HUES64 (cell line): ENCODE measurements at regions not wholly inside any gene's neighbourhood (a gene's known extent, or its start where the extent isn't known, plus 50 kb on each side); places are given as distances from the start of the nearest gene placed in this dataset.

Source experiments
- H3K27ac ChIP-seq: 2 replicates; pipeline ENCODE4 v1.7.0; 2013; ENCODE audit warnings: low read depth, low read length, inconsistent platforms
- H3K27me3 ChIP-seq: 2 replicates; pipeline ENCODE4 v1.6.1; 2013; ENCODE audit warnings: mild to moderate bottlenecking, low read length; ENCODE audit not compliant: insufficient read depth
- H3K36me3 ChIP-seq: 2 replicates; pipeline ENCODE4 v1.6.1; 2013; ENCODE audit warnings: mild to moderate bottlenecking, low read length; ENCODE audit not compliant: insufficient read depth
- H3K4me1 ChIP-seq: 2 replicates; pipeline ENCODE4 v1.6.1; 2013; ENCODE audit warnings: mild to moderate bottlenecking, low read length, moderate library complexity; ENCODE audit not compliant: insufficient read depth
- H3K4me3 ChIP-seq: 2 replicates; pipeline ENCODE4 v1.5.1; 2013; ENCODE audit warnings: mild to moderate bottlenecking, low read length, moderate library complexity
- H3K9ac ChIP-seq: 2 replicates; pipeline ENCODE4 v1.6.1; 2013; ENCODE audit warnings: mild to moderate bottlenecking, low read depth, low read length
- H3K9me3 ChIP-seq: 2 replicates; pipeline ENCODE4 v1.6.1; 2013; ENCODE audit warnings: low read depth, low read length; ENCODE audit not compliant: insufficient read depth
- WGBS: fragments of 150-250, 120-280 bp; methylation state at CpG from one replicate; pipeline ENCODE4 v1.1.7; 2013; ENCODE audit warnings: missing lambda C conversion rate; 5-methylcytosine and 5-hydroxymethylcytosine counted together

DNA sequence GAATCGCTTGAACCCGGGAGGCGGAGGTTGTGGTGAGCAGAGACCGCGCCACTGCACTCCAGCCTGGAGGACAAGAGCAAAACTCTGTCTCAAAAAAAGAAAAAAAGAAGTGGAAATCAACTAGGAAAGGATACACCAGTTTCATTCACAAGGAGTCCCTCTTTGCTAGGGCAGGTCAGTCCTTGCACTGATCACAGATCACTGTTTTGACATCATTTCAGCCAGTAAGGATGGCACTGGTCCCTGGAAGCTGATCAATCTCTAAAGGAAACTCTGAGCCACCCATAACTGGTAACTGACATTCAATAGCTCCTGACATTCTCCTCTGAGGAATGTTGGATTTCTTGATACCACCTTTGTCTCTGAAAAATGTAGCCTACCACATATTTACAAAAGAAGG lies 243.1 kb upstream of the SLC35B3 start:
- 95% methylated on average over 5 of the region's 5 CpGs for WGBS

DNA sequence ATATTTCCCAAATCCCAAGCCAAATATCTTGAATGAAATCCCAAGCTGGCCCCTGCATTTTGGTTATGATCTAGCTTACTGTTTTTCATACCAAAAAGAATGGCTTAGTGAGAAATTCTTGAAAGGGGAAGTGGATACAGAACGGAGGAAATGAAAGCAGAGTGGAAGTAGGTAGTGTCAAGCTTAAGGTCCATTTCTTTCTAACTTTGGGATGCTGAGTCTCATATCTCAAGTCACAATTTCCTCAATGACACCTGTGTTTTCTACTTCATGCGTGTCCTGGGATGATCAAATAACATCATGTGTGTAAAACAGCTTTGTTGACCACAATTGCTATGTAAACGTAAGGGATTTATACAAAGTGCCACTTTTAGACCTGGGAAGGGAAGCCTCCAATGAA lies 238.8 kb upstream of the SLC35B3 start:
- Histone ChIP-seq H3K4me3 (no peak overlapping the region), H3K9me3 (no peaks in the 10 kb centered on the region), H3K27ac (no peak overlapping the region), H3K9ac (no peak overlapping the region), H3K27me3 (no peaks in the 10 kb centered on the region), H3K4me1 (no peaks in the 10 kb centered on the region), H3K36me3 (no peaks in the 10 kb centered on the region)
- 95% methylated on average over 3 of the region's 3 CpGs for WGBS

More for the DNA sequence above, 243.1 kb upstream of the SLC35B3 start:
- H3K27ac ChIP-seq = no peak overlapping the region
- H3K4me1 ChIP-seq = no peaks in the 10 kb centered on the region
- H3K9me3 ChIP-seq = no peaks in the 10 kb centered on the region
- no peak overlapping the region for H3K4me3 ChIP-seq
- no peak overlapping the region for H3K9ac ChIP-seq
- H3K27me3 ChIP-seq = no peaks in the 10 kb centered on the region
- H3K36me3 ChIP-seq = no peaks in the 10 kb centered on the region

DNA sequence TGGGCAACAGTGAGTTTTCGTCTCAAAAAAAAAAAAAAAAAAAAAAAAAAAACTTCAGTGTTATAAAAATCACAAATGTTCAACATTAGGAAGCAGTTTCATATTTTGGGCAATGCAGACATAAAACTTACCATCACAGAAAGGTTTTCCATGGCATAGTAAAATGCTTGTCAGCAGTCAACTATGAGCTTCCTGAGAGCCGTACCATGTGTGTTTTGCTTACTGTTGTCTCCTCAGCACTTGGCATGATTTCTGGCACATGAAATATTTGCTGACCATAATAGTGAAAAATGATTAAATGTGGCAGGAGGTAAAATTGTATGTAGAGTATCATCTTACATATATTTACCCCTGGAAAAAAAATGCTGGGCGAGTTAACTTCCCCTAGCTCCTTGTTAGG lies 237.5 kb upstream of the SLC35B3 start:
- Histone ChIP-seq H3K4me1 (no peaks in the 10 kb centered on the region), H3K9ac (no peak overlapping the region), H3K27ac (no peak overlapping the region), H3K9me3 (no peaks in the 10 kb centered on the region), H3K4me3 (no peak overlapping the region), H3K27me3 (no peaks in the 10 kb centered on the region), H3K36me3 (no peaks in the 10 kb centered on the region)
- WGBS = 97% methylated on average over 2 of the region's 3 CpGs

GRCh38 chr6:8670792-8671191 lies 235.4 kb upstream of the SLC35B3 start:
- WGBS = 100% methylated on average over 1 of the region's 1 CpG
- H3K9ac ChIP-seq = no peak overlapping the region
- H3K9me3 ChIP-seq = no peaks in the 10 kb centered on the region
- no peaks in the 10 kb centered on the region for H3K4me1 ChIP-seq
- H3K36me3 ChIP-seq = no peaks in the 10 kb centered on the region
- no peak overlapping the region for H3K4me3 ChIP-seq
- no peak overlapping the region for H3K27ac ChIP-seq
- no peaks in the 10 kb centered on the region for H3K27me3 ChIP-seq

GRCh38 chr6:8664700-8665099 lies 229.4 kb upstream of the SLC35B3 start:
- Histone ChIP-seq H3K36me3 (no peaks in the 10 kb centered on the region), H3K4me3 (no peak overlapping the region), H3K27me3 (no peaks in the 10 kb centered on the region), H3K27ac (no peak overlapping the region), H3K9me3 (no peaks in the 10 kb centered on the region), H3K9ac (no peak overlapping the region), H3K4me1 (no peaks in the 10 kb centered on the region)
- WGBS = 98% methylated on average over 3 of the region's 3 CpGs

DNA sequence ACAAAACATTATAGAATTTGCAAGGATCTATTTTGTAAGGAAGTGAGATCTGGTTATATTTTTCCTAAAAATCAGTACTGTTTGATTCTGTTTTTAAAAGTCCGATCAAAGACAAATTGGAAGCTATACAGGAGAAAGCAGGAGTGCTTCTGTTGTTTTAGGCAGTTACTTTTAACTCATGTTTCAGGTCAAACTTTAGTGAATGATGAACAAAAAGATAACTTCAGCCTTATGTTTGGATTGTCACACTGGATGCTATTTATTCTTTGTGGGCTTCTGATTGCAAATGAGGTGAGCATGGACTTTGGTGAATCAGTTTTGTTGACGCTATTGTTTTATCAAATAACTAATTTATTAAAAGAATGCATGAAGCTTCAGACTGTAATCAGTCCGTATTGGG lies 228.7 kb upstream of the SLC35B3 start:
- no peaks in the 10 kb centered on the region for H3K4me1 ChIP-seq
- no peak overlapping the region for H3K27ac ChIP-seq
- H3K9ac ChIP-seq = no peak overlapping the region
- H3K4me3 ChIP-seq = no peak overlapping the region
- no peaks in the 10 kb centered on the region for H3K27me3 ChIP-seq
- H3K36me3 ChIP-seq = no peaks in the 10 kb centered on the region
- no peaks in the 10 kb centered on the region for H3K9me3 ChIP-seq
- 90% methylated on average over 2 of the region's 3 CpGs for WGBS

- H3K9me3 ChIP-seq = no peaks in the 10 kb centered on the region
- H3K9ac ChIP-seq = no peak overlapping the region
- 98% methylated on average over 3 of the region's 6 CpGs for WGBS
- no peaks in the 10 kb centered on the region for H3K36me3 ChIP-seq
- H3K4me3 ChIP-seq = no peak overlapping the region
- H3K27me3 ChIP-seq = no peaks in the 10 kb centered on the region
- no peak overlapping the region for H3K27ac ChIP-seq
- no peaks in the 10 kb centered on the region for H3K4me1 ChIP-seq
Observed at GRCh38 chr6:8659404-8660189, 224.3 kb upstream of the SLC35B3 start.

DNA sequence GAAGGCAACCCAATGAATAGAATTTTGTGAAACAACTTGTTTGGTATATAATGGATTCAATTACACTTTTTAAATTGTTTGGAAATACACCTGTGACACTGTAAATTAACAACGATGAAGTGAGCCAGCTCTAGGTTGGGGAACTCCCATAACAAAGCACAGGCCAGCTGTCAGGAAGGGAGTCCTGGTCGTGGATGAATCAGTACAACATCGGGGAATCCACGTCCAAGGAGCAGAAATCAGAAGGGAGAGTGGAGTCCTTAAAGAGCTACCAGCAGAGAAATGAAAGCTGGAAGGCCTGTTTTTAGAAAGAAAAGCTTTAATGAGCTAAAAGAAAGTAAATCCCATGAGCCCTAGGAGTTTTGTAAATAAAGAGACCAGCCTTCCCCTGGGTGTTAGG lies 223.1 kb upstream of the SLC35B3 start:
- Histone ChIP-seq H3K9me3 (no peaks in the 10 kb centered on the region), H3K27ac (no peak overlapping the region), H3K4me1 (no peaks in the 10 kb centered on the region), H3K9ac (no peak overlapping the region), H3K4me3 (no peak overlapping the region), H3K27me3 (no peaks in the 10 kb centered on the region), H3K36me3 (no peaks in the 10 kb centered on the region)
- WGBS = 81% methylated on average over 4 of the region's 4 CpGs

DNA sequence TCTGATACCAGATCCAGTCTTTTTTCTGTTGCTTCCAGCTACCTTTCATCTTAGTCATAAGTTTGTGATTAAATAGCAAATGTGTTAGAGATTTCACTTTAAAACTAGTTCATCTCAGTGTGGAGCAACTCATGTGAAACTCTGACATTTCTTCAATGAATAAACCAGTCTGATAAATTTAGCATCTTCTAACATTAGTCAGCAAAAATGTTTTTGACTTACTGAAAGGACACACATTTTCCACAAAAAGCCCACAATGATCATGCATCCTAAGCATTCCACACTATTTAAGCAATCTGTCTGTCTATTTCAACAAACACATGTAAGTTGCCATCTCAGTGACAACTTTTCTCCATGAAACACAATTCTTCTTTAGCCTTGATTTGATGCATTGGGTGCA lies 222.2 kb upstream of the SLC35B3 start:
- no peaks in the 10 kb centered on the region for H3K27me3 ChIP-seq
- no peak overlapping the region for H3K4me3 ChIP-seq
- H3K4me1 ChIP-seq = no peaks in the 10 kb centered on the region

GRCh38 chr6:8655670-8656454 lies 220.5 kb upstream of the SLC35B3 start:
- no peak overlapping the region for H3K27ac ChIP-seq
- H3K9ac ChIP-seq = no peak overlapping the region
- WGBS = 95% methylated on average over 4 of the region's 5 CpGs
- no peaks in the 10 kb centered on the region for H3K9me3 ChIP-seq
- H3K4me1 ChIP-seq = no peaks in the 10 kb centered on the region
- H3K27me3 ChIP-seq = no peaks in the 10 kb centered on the region
- H3K36me3 ChIP-seq = no peaks in the 10 kb centered on the region
- H3K4me3 ChIP-seq = no peak overlapping the region

More for the DNA sequence above, 222.2 kb upstream of the SLC35B3 start:
- Histone ChIP-seq H3K36me3 (no peaks in the 10 kb centered on the region), H3K9ac (no peak overlapping the region), H3K9me3 (no peaks in the 10 kb centered on the region), H3K27ac (no peak overlapping the region)

DNA sequence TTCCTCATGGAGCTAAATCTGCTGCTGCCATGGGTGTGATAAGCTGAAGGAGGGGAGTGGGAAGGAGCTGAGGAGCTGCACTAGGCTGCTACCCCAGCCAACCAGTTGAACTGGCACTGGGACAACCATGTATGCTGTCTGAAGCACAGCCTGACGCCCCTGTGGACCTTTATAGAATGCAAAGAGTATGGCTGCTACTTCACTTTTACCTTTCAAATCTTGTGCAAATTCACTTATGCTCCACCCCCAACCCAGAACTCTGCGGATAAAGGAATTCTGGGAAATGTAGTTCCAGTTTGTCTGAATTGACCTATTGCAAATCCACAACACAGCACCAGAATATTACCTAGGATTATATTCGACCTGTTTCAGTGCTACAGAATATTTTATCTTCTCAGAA lies 217.4 kb upstream of the SLC35B3 start:
- no peaks in the 10 kb centered on the region for H3K27me3 ChIP-seq
- H3K9me3 ChIP-seq = no peaks in the 10 kb centered on the region
- H3K27ac ChIP-seq = no peak overlapping the region
- no peak overlapping the region for H3K9ac ChIP-seq
- WGBS = 71% methylated on average over 3 of the region's 3 CpGs
- H3K36me3 ChIP-seq = no peaks in the 10 kb centered on the region
- H3K4me1 ChIP-seq = no peaks in the 10 kb centered on the region
- H3K4me3 ChIP-seq = no peak overlapping the region
